ENCODE measurements at regions not wholly inside any gene's neighbourhood (a gene's known extent, or its start where the extent isn't known, plus 50 kb on each side); places are given as distances from the start of the nearest gene placed in this dataset.
"Not testable (repeated sequence)": the region's sequence is repeated elsewhere in the genome, so short reads cannot be mapped to it uniquely, and the experiment has no call there.

- TF ChIP-seq SPI1 (IDR thresholded peaks at IDR 0.05; ENCODE audit: low read depth, low read length): no peak
- no peak for TF ChIP-seq TAF1 (IDR thresholded peaks at IDR 0.05; ENCODE audit: low read depth, low read length)
- TF ChIP-seq POU2F2 (IDR thresholded peaks at IDR 0.05; ENCODE audit: low read depth, low read length): no peak
- TF ChIP-seq POLR2AphosphoS5 (IDR thresholded peaks at IDR 0.05; ENCODE audit: low read depth, low read length): no peak
- no peak for TF ChIP-seq POLR2A (IDR thresholded peaks at IDR 0.05; ENCODE audit: low read depth, low read length)
- TF ChIP-seq PAX5 (IDR thresholded peaks at IDR 0.05; ENCODE audit: insufficient read depth, low read length, severe bottlenecking): no peak
- no peak for FAIRE-seq
- no peak for DNase-seq (ENCODE audit: insufficient read length, low spot score)
Observed at GRCh38 chr5:117143406-117143805, 568.8 kb upstream of the SEMA6A start.

GRCh38 chr5:117138523-117138922 lies 563.9 kb upstream of the SEMA6A start:
- FAIRE-seq (no peak), DNase-seq (ENCODE audit: insufficient read length, low spot score) (no peak)
- no peak for TF ChIP-seq SPI1 (IDR thresholded peaks at IDR 0.05; ENCODE audit: low read depth, low read length)
- no peak for TF ChIP-seq POU2F2 (IDR thresholded peaks at IDR 0.05; ENCODE audit: low read depth, low read length)
- no peak for TF ChIP-seq POLR2AphosphoS5 (IDR thresholded peaks at IDR 0.05; ENCODE audit: low read depth, low read length)
- TF ChIP-seq PAX5 (IDR thresholded peaks at IDR 0.05; ENCODE audit: insufficient read depth, low read length, severe bottlenecking): no peak
- no peak for TF ChIP-seq TAF1 (IDR thresholded peaks at IDR 0.05; ENCODE audit: low read depth, low read length)
- TF ChIP-seq POLR2A (IDR thresholded peaks at IDR 0.05; ENCODE audit: low read depth, low read length): no peak

- FAIRE-seq (no peak), DNase-seq (ENCODE audit: insufficient read length, low spot score) (no peak)
- TF ChIP-seq PAX5 (IDR thresholded peaks at IDR 0.05; ENCODE audit: insufficient read depth, low read length, severe bottlenecking): no peak
- TF ChIP-seq POLR2A (IDR thresholded peaks at IDR 0.05; ENCODE audit: low read depth, low read length): no peak
- no peak for TF ChIP-seq TAF1 (IDR thresholded peaks at IDR 0.05; ENCODE audit: low read depth, low read length)
- TF ChIP-seq SPI1 (IDR thresholded peaks at IDR 0.05; ENCODE audit: low read depth, low read length): no peak
- no peak for TF ChIP-seq POU2F2 (IDR thresholded peaks at IDR 0.05; ENCODE audit: low read depth, low read length)
- TF ChIP-seq POLR2AphosphoS5 (IDR thresholded peaks at IDR 0.05; ENCODE audit: low read depth, low read length): no peak
Observed at GRCh38 chr5:117135851-117136250, 561.2 kb upstream of the SEMA6A start.

GRCh38 chr5:117133198-117133597 lies 558.6 kb upstream of the SEMA6A start:
- no peak for DNase-seq (ENCODE audit: insufficient read length, low spot score)
- FAIRE-seq: no peak
- no peak for TF ChIP-seq POLR2A (IDR thresholded peaks at IDR 0.05; ENCODE audit: low read depth, low read length)
- TF ChIP-seq POU2F2 (IDR thresholded peaks at IDR 0.05; ENCODE audit: low read depth, low read length): no peak
- no peak for TF ChIP-seq PAX5 (IDR thresholded peaks at IDR 0.05; ENCODE audit: insufficient read depth, low read length, severe bottlenecking)
- TF ChIP-seq TAF1 (IDR thresholded peaks at IDR 0.05; ENCODE audit: low read depth, low read length): no peak
- TF ChIP-seq SPI1 (IDR thresholded peaks at IDR 0.05; ENCODE audit: low read depth, low read length): no peak
- TF ChIP-seq POLR2AphosphoS5 (IDR thresholded peaks at IDR 0.05; ENCODE audit: low read depth, low read length): no peak

DNA sequence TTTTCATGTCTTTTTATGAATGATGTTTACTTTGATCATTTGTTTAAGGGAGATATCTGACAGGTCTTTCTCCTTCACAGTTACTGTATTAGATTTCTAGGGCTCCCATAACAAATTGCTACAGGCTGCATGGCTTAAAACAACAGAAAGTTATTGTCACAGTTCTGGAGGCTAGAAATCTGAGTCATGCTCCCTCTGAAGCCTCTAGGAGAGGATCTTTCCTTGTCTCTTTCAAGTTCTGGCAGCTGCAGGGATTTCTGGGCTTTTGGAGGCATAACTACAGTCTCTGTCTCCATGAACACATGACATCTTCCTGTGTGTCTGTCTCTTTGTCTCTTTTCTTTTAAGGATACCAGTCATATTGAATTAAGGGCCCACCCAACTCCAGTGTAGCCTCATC lies 557.3 kb upstream of the SEMA6A start:
- TF ChIP-seq TAF1 (IDR thresholded peaks at IDR 0.05; ENCODE audit: low read depth, low read length) (no peak), SPI1 (IDR thresholded peaks at IDR 0.05; ENCODE audit: low read depth, low read length) (no peak), PAX5 (IDR thresholded peaks at IDR 0.05; ENCODE audit: insufficient read depth, low read length, severe bottlenecking) (no peak), POLR2A (IDR thresholded peaks at IDR 0.05; ENCODE audit: low read depth, low read length) (no peak), POLR2AphosphoS5 (IDR thresholded peaks at IDR 0.05; ENCODE audit: low read depth, low read length) (no peak), POU2F2 (IDR thresholded peaks at IDR 0.05; ENCODE audit: low read depth, low read length) (no peak)
- FAIRE-seq (no peak), DNase-seq (ENCODE audit: insufficient read length, low spot score) (no peak)

- FAIRE-seq (peak; percentile 47), DNase-seq (ENCODE audit: insufficient read length, low spot score) (no peak)
- TF ChIP-seq POLR2AphosphoS5 (IDR thresholded peaks at IDR 0.05; ENCODE audit: low read depth, low read length) (no peak), POLR2A (IDR thresholded peaks at IDR 0.05; ENCODE audit: low read depth, low read length) (no peak)
Observed at GRCh38 chr5:117131048-117131679, 556.5 kb upstream of the SEMA6A start.

DNA sequence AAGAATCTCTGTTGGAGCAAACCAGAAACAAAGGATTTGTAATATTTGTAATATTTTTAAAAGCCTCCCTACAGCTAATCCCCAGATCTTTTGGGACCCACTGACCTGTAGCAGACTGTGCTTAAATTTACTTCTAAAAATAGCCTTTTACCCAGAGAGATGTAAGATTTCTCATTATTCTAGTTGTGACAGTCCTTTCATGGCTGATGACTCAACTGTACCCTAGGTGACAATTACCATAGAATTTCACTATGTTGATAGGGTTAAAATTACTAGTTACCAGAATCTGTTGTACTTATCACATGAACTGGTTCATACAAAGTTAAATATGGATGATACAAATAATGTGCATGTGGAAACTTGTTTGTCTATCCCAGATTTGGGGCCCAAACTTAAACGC lies 543.9 kb upstream of the SEMA6A start:
- FAIRE-seq: no peak
- TF ChIP-seq PAX5 (IDR thresholded peaks at IDR 0.05; ENCODE audit: insufficient read depth, low read length, severe bottlenecking): no peak
- TF ChIP-seq POU2F2 (IDR thresholded peaks at IDR 0.05; ENCODE audit: low read depth, low read length): no peak
- no peak for TF ChIP-seq POLR2AphosphoS5 (IDR thresholded peaks at IDR 0.05; ENCODE audit: low read depth, low read length)
- TF ChIP-seq POLR2A (IDR thresholded peaks at IDR 0.05; ENCODE audit: low read depth, low read length): no peak
- TF ChIP-seq SPI1 (IDR thresholded peaks at IDR 0.05; ENCODE audit: low read depth, low read length): no peak
- DNase-seq (ENCODE audit: insufficient read length, low spot score): no peak

GRCh38 chr5:117117314-117117713 lies 542.7 kb upstream of the SEMA6A start:
- DNase-seq (ENCODE audit: insufficient read length, low spot score); FAIRE-seq: not testable (repeated sequence)

- FAIRE-seq: no peak
- TF ChIP-seq PAX5 (IDR thresholded peaks at IDR 0.05; ENCODE audit: insufficient read depth, low read length, severe bottlenecking) (no peak), SPI1 (IDR thresholded peaks at IDR 0.05; ENCODE audit: low read depth, low read length) (no peak), POLR2AphosphoS5 (IDR thresholded peaks at IDR 0.05; ENCODE audit: low read depth, low read length) (no peak), POU2F2 (IDR thresholded peaks at IDR 0.05; ENCODE audit: low read depth, low read length) (no peak), TAF1 (IDR thresholded peaks at IDR 0.05; ENCODE audit: low read depth, low read length) (no peak), POLR2A (IDR thresholded peaks at IDR 0.05; ENCODE audit: low read depth, low read length) (no peak)
- DNase-seq (ENCODE audit: insufficient read length, low spot score): no peak
Observed at GRCh38 chr5:117110548-117110947, 535.9 kb upstream of the SEMA6A start.

DNA sequence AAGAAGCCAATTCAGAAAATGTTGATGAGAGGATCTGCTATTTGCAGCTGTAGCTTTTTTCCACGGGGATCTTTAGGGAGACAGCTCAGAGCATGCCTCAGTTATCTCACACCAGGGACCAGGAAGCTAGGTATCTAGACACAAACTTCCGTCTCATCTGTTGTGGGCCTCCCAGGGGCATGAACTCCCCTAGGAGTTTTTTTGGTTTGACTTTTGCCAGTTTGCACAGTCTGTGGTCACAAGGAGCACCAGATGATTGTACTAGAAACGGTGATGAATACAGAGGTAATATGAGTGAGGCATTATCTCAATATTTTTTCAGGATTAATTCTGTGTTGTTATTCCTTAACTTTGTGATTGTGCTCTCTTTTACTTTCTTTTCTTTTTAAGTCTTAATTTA lies 533.2 kb upstream of the SEMA6A start:
- no peak for FAIRE-seq

More for the DNA sequence above, 533.2 kb upstream of the SEMA6A start:
- no peak for DNase-seq (ENCODE audit: insufficient read length, low spot score)
- TF ChIP-seq POLR2A (IDR thresholded peaks at IDR 0.05; ENCODE audit: low read depth, low read length) (no peak), POU2F2 (IDR thresholded peaks at IDR 0.05; ENCODE audit: low read depth, low read length) (no peak), POLR2AphosphoS5 (IDR thresholded peaks at IDR 0.05; ENCODE audit: low read depth, low read length) (no peak), TAF1 (IDR thresholded peaks at IDR 0.05; ENCODE audit: low read depth, low read length) (no peak), SPI1 (IDR thresholded peaks at IDR 0.05; ENCODE audit: low read depth, low read length) (no peak), PAX5 (IDR thresholded peaks at IDR 0.05; ENCODE audit: insufficient read depth, low read length, severe bottlenecking) (no peak)
